ENCODE measurements at regions not wholly inside any gene's neighbourhood (a gene's known extent, or its start where the extent isn't known, plus 50 kb on each side); places are given as distances from the start of the nearest gene placed in this dataset.

DNA sequence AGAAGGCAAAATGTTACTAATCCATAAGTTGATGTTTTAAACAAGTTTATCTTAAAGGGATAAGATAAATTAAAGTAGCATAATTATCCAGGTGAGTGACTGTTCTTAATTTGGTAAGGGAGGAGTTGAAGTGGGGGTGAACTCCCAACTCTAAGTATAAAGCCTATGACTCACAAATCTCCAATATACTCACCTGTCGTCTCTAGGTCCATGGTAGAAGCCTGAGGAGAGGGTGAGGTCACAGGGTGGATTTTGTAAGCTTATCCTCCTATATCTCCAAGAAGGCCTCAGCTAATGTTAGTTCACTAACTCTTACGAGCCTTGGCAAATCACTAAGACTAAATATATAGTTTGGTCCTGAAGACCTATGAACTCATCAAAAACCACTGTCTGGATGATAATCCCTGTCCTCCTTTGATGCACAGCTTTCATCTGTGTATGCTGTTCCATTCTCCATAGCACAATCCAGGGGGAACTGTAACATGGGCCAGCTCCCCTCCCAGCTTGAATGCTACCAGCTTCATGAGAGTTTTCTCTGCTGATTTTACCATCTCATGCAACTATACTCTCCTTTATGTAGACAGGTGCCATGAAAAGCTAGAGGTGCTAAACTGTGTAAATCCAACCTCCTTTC is 158.7 kb downstream of the BTC start:
- no peak for TF ChIP-seq CTCF (IDR thresholded peaks at IDR 0.05; ENCODE audit: low read depth, low read length, poor library complexity, severe bottlenecking)
- TF ChIP-seq EZH2phosphoT487 (IDR thresholded peaks at IDR 0.05; ENCODE audit: borderline replicate concordance, low read length) = no peak
